ENCODE measurements at regions not wholly inside any gene's neighbourhood (a gene's known extent, or its start where the extent isn't known, plus 50 kb on each side); places are given as distances from the start of the nearest gene placed in this dataset.

DNA sequence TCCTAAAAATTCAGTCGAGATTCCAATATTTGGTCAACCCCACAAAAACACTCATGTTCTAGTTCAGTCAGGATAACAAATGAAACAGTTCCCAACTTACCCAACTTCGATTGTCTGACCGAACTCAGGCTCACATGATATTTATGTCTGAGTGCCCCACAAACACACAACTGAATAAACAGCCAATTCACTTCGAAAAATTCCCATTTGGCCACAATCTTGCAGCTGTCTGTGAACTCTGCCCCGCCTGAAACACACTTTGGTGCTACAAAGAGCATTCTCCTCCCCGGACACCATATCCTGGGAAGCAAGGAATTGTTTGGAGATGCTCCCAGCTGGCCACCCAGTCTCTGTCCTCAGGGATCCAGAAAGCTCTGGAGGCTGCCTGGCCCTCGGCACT lies 52.9 kb upstream of the SIM2 start:
- H3K79me2 ChIP-seq (ENCODE audit: insufficient read depth, low read length): no peaks in the 10 kb centered on the region
- ATAC-seq (no peak), DNase-seq (ENCODE audit: low read depth, low spot score) (no peak)
- H3K4me1 ChIP-seq (ENCODE audit: control insufficient read depth in 1 of 2, insufficient read depth in 2 of 2, low read length in 2 of 2): peaks cover 7 to 10% of the 10 kb centered on the region in 2 experiments; a peak in 3 of 4 replicates
- H3K9ac ChIP-seq (ENCODE audit: low read length): no peak overlapping the region
- no TSS peak for BruUV-seq (replicated peaks)
- no peaks in the 10 kb centered on the region for H4K20me1 ChIP-seq (ENCODE audit: insufficient read depth)
- H2AFZ ChIP-seq (ENCODE audit: low read depth, low read length, poor library complexity, severe bottlenecking): no peak overlapping the region
- CTCF ChIA-PET: no interaction called here
- H3K9me3 ChIP-seq (ENCODE audit: control insufficient read depth in 1 of 2, insufficient read depth in 1 of 2, low read depth in 1 of 2, low read length in 2 of 2): no peaks in the 10 kb centered on the region
- no peak overlapping the region for H3K27ac ChIP-seq (ENCODE audit: low read depth, low read length)
- POLR2A ChIA-PET: no interaction called here
- TF ChIP-seq ATF3 (IDR thresholded peaks at IDR 0.05): no peak
- no peaks in the 10 kb centered on the region for H3K9me2 ChIP-seq (ENCODE audit: insufficient read depth)
- no peak overlapping the region for H3K4me3 ChIP-seq (replicated peaks in 1 of 2; ENCODE audit: low read depth in 1 of 2, low read length in 2 of 2)
- intact Hi-C loops (cut with micrococcal nuclease): no loop called here
- RAD21 ChIA-PET (ENCODE audit: low non-redundant PET in 1 of 2, low total read pairs in 2 of 2, uncharacterized antibody in 2 of 2, unreplicated experiment in 2 of 2): no interaction called here
- H3K27me3 ChIP-seq (ENCODE audit: insufficient read depth, low read length): no peaks in the 10 kb centered on the region
- H3K36me3 ChIP-seq (ENCODE audit: control insufficient read depth in 1 of 2, insufficient read depth in 2 of 2, low read length in 2 of 2): no peaks in the 10 kb centered on the region
- H3K4me2 ChIP-seq (ENCODE audit: low read length): no peak overlapping the region

DNA sequence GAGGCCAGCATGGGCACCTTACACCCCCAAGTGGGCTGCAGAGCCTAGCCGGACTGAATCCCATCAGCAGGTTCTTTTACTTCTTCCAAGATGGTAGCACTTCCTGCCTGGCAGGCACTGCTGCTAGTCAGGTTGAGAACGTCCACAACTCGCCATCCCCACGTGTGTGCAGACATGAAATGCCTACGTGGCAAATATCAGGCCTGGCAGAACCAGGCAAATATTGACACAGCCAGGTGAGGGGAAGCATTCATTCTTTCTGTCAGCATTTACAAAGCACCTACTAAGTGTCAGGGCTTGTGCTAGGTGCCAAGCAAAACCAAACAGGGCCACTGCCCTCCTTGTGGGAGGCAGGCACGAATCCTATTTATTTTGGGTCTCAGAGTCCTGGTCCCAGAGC lies 52.3 kb upstream of the SIM2 start:
- Histone ChIP-seq H3K4me2 (ENCODE audit: low read length) (no peak overlapping the region), H3K27ac (ENCODE audit: low read depth, low read length) (no peak overlapping the region), H3K79me2 (ENCODE audit: insufficient read depth, low read length) (no peaks in the 10 kb centered on the region), H3K9me3 (ENCODE audit: control insufficient read depth in 1 of 2, insufficient read depth in 1 of 2, low read depth in 1 of 2, low read length in 2 of 2) (no peaks in the 10 kb centered on the region), H4K20me1 (ENCODE audit: insufficient read depth) (no peaks in the 10 kb centered on the region), H3K27me3 (ENCODE audit: insufficient read depth, low read length) (no peaks in the 10 kb centered on the region), H3K4me1 (ENCODE audit: control insufficient read depth in 1 of 2, insufficient read depth in 2 of 2, low read length in 2 of 2) (peaks cover 7 to 10% of the 10 kb centered on the region in 2 experiments; a peak in 3 of 4 replicates), H3K9ac (ENCODE audit: low read length) (no peak overlapping the region), H3K9me2 (ENCODE audit: insufficient read depth) (no peaks in the 10 kb centered on the region), H3K4me3 (replicated peaks in 1 of 2; ENCODE audit: low read depth in 1 of 2, low read length in 2 of 2) (no peak overlapping the region), H2AFZ (ENCODE audit: low read depth, low read length, poor library complexity, severe bottlenecking) (no peak overlapping the region), H3K36me3 (ENCODE audit: control insufficient read depth in 1 of 2, insufficient read depth in 2 of 2, low read length in 2 of 2) (no peaks in the 10 kb centered on the region)
- ChIA-PET POLR2A (no interaction called here), RAD21 (ENCODE audit: low non-redundant PET in 1 of 2, low total read pairs in 2 of 2, uncharacterized antibody in 2 of 2, unreplicated experiment in 2 of 2) (no interaction called here), CTCF (no interaction called here)
- TF ChIP-seq ZNF274 (IDR thresholded peaks at IDR 0.05; ENCODE audit: low read depth, low read length): no peak
- no peak for TF ChIP-seq CEBPB (IDR thresholded peaks at IDR 0.05; ENCODE audit: low read depth)
- no peak for TF ChIP-seq ZFX (IDR thresholded peaks at IDR 0.05)
- no peak for TF ChIP-seq SP1 (IDR thresholded peaks at IDR 0.05; ENCODE audit: low read depth)
- TF ChIP-seq EZH2 (IDR thresholded peaks at IDR 0.05): no peak
- TF ChIP-seq ATF3 (IDR thresholded peaks at IDR 0.05): no peak
- TF ChIP-seq EGR1 (IDR thresholded peaks at IDR 0.05; ENCODE audit: low read depth): no peak
- TF ChIP-seq SIN3A (IDR thresholded peaks at IDR 0.05; ENCODE audit: low read depth): no peak
- no peak for TF ChIP-seq FOSL1 (IDR thresholded peaks at IDR 0.05; ENCODE audit: low read depth)
- TF ChIP-seq TCF7L2 (IDR thresholded peaks at IDR 0.05; ENCODE audit: borderline replicate concordance, extremely low read depth, insufficient read depth, insufficient read length): no peak
- TF ChIP-seq, protein P1, sequence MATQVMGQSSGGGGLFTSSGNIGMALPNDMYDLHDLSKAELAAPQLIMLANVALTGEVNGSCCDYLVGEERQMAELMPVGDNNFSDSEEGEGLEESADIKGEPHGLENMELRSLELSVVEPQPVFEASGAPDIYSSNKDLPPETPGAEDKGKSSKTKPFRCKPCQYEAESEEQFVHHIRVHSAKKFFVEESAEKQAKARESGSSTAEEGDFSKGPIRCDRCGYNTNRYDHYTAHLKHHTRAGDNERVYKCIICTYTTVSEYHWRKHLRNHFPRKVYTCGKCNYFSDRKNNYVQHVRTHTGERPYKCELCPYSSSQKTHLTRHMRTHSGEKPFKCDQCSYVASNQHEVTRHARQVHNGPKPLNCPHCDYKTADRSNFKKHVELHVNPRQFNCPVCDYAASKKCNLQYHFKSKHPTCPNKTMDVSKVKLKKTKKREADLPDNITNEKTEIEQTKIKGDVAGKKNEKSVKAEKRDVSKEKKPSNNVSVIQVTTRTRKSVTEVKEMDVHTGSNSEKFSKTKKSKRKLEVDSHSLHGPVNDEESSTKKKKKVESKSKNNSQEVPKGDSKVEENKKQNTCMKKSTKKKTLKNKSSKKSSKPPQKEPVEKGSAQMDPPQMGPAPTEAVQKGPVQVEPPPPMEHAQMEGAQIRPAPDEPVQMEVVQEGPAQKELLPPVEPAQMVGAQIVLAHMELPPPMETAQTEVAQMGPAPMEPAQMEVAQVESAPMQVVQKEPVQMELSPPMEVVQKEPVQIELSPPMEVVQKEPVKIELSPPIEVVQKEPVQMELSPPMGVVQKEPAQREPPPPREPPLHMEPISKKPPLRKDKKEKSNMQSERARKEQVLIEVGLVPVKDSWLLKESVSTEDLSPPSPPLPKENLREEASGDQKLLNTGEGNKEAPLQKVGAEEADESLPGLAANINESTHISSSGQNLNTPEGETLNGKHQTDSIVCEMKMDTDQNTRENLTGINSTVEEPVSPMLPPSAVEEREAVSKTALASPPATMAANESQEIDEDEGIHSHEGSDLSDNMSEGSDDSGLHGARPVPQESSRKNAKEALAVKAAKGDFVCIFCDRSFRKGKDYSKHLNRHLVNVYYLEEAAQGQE (IDR thresholded peaks at IDR 0.05; ENCODE audit: low read depth): no peak
- no TSS peak for BruUV-seq (replicated peaks)
- intact Hi-C loops (cut with micrococcal nuclease): no loop called here
- ATAC-seq (no peak), DNase-seq (ENCODE audit: low read depth, low spot score) (no peak)
